HL-60 (cell line): ENCODE measurements at regions not wholly inside any gene's neighbourhood (a gene's known extent, or its start where the extent isn't known, plus 50 kb on each side); places are given as distances from the start of the nearest gene placed in this dataset.

Experiments used
- TF ChIP-seq, protein P1 (sequence below): IDR thresholded peaks from one replicate; pipeline ENCODE4 v1.5.1; 2011; ENCODE audit warnings: low read length, control low read depth, inconsistent platforms; ENCODE audit not compliant: insufficient read depth
- TF ChIP-seq, protein P2 (sequence below): IDR thresholded peaks from 2 replicates; pipeline ENCODE4 v1.6.1; 2012; ENCODE audit warnings: low read depth; ENCODE audit not compliant: insufficient replicate concordance

DNA sequence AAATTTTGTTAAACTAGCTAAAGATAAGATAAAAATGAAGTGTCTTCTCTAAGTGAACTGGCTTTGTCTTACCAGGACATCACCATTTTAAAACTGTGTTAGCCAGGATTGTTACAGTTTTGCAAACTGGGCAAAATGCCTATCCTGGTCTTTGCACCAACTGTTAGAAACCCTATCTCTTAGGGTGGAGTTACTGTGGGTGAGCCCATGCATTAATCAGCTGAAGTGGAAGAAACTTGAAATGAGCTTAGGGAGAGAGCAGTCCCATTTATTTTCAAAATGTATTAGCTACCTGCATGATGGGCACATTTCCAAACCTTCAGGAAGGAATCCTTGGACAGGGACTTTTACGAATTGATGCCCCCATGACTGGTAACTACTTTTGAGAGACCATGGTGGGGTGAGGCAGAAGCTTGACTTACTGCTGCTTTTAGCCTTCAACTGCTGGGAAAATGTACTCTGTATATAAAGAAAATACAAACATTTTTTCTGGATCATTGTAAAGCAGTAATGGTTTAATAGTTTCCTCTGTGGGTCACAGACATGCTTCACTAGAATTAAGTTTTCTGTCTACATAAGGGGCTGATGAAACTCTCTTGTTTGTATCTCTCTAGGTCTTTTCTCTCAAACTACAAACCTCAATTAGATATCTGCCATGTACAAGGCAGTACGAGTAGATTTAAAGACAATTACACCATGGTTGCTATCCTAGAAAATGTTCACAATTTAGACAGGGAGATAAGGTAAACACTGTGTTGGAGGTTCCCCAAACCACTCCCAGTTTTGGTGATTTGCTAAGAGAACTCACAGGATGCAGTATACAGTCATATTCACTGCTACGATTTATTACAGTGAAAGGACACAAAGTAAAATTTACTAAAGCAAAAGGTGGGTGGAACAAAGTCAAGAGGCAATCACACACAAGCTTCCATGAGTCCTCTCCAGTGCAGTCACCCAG lies 321.4 kb upstream of the MMADHC start:
- TF ChIP-seq, protein P1, sequence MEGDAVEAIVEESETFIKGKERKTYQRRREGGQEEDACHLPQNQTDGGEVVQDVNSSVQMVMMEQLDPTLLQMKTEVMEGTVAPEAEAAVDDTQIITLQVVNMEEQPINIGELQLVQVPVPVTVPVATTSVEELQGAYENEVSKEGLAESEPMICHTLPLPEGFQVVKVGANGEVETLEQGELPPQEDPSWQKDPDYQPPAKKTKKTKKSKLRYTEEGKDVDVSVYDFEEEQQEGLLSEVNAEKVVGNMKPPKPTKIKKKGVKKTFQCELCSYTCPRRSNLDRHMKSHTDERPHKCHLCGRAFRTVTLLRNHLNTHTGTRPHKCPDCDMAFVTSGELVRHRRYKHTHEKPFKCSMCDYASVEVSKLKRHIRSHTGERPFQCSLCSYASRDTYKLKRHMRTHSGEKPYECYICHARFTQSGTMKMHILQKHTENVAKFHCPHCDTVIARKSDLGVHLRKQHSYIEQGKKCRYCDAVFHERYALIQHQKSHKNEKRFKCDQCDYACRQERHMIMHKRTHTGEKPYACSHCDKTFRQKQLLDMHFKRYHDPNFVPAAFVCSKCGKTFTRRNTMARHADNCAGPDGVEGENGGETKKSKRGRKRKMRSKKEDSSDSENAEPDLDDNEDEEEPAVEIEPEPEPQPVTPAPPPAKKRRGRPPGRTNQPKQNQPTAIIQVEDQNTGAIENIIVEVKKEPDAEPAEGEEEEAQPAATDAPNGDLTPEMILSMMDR: no peak
- TF ChIP-seq, protein P2, sequence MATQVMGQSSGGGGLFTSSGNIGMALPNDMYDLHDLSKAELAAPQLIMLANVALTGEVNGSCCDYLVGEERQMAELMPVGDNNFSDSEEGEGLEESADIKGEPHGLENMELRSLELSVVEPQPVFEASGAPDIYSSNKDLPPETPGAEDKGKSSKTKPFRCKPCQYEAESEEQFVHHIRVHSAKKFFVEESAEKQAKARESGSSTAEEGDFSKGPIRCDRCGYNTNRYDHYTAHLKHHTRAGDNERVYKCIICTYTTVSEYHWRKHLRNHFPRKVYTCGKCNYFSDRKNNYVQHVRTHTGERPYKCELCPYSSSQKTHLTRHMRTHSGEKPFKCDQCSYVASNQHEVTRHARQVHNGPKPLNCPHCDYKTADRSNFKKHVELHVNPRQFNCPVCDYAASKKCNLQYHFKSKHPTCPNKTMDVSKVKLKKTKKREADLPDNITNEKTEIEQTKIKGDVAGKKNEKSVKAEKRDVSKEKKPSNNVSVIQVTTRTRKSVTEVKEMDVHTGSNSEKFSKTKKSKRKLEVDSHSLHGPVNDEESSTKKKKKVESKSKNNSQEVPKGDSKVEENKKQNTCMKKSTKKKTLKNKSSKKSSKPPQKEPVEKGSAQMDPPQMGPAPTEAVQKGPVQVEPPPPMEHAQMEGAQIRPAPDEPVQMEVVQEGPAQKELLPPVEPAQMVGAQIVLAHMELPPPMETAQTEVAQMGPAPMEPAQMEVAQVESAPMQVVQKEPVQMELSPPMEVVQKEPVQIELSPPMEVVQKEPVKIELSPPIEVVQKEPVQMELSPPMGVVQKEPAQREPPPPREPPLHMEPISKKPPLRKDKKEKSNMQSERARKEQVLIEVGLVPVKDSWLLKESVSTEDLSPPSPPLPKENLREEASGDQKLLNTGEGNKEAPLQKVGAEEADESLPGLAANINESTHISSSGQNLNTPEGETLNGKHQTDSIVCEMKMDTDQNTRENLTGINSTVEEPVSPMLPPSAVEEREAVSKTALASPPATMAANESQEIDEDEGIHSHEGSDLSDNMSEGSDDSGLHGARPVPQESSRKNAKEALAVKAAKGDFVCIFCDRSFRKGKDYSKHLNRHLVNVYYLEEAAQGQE: no peak
